Keratinocyte (primary cell): ENCODE measurements at regions not wholly inside any gene's neighbourhood (a gene's known extent, or its start where the extent isn't known, plus 50 kb on each side); places are given as distances from the start of the nearest gene placed in this dataset.

Experiments used
- CTCF ChIP-seq, 3 experiments: IDR thresholded peaks in 1 of 3; conservative IDR thresholded peaks in 1 of 3; optimal IDR thresholded peaks in 1 of 3; 2 replicates in 2 of 3; 3 replicates in 1 of 3; pipeline versions ENCODE3 to v1.5.1; 2011; ENCODE audit warnings: low read length in 3 of 3, mild to moderate bottlenecking in 3 of 3, moderate library complexity in 2 of 3, control low read depth in 1 of 3, inconsistent platforms in 1 of 3; ENCODE audit not compliant: insufficient read depth in 2 of 3; ENCODE audit errors: extremely low read depth in 1 of 3
- EZH2 ChIP-seq: IDR thresholded peaks from one replicate; pipeline ENCODE4 v1.6.1; 2012; ENCODE audit warnings: inconsistent platforms, mild to moderate bottlenecking, low read length, moderate library complexity

DNA sequence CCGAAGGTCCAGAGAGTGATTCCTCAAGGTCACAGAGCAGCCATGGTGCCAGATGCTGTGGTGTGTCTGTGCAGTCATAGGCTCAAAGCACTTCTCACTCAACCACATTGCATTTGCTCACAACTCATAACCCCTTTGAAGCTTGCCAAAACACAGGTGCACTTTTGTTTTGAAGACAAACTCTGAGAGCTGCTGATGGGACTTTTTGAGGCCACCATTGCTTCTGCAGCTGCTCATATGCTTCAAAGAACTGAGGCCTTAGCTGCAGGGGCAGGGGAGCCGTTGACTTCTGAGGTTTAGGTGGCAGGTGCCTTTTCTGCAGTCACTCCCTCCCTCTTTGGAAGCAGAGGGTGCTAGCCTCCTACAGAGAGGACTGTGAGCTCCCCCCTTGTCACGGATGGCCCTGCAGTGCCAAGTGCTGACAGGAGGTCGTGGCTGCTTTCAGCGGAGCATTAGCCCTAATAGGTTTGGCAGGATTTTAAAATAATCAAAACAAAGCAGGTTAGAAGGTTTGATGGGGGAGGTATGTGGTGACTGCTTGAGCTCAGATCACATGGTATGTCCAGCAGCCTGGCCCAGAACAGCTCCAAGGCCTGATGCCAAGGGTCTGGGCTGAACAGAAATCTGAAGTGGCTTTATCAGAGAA, 232.1 kb downstream of the MAN2A1 start:
- TF ChIP-seq CTCF (optimal IDR thresholded peaks at IDR 0.05 in 1 of 3, IDR thresholded peaks at IDR 0.05 in 1 of 3, conservative IDR thresholded peaks at IDR 0.05 in 1 of 3; ENCODE audit: extremely low read depth in 1 of 3, insufficient read depth in 2 of 3, low read length in 3 of 3), result no peak
- no peak for TF ChIP-seq EZH2
